ENCODE measurements at regions not wholly inside any gene's neighbourhood (a gene's known extent, or its start where the extent isn't known, plus 50 kb on each side); places are given as distances from the start of the nearest gene placed in this dataset.

DNA sequence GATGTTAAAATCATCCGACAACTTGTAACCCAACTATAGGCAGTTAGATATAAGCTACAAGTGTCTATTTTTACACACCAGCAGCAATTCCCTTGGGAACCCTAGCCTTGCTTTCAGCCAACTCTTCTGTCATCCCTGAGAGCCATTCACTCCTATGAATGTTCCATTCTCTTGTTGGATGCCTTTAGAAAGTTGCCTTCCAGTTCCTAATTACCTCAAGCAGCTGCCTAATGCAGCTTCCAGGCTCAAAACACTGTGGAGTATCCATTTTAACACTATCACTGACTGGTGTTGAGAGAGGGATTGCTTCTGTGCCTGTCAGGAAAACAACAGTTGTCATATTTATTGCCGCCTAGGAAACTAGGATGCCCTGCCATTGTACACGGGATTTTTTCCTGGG is 402.0 kb upstream of the ACVR2A start:
- BruUV-seq (replicated peaks): no TSS peak

DNA sequence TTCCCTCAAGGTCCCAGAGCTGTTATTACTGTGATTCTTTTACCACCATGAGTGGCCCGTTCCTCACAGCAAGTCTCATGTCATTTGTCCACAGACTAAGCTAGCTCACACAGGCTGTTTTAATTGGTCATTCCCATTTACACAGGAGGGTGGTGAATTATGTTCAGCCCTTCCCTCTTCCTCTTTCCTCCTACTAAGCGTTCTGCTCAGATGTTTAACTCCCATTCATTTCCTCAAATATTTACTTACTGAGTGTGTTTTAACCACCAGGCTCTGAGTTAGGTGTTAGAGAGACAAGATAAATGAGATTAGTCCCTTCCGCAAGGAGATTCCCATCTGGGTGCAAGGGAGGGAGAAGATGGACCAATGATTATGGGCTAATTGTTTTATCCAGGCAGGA is 403.6 kb upstream of the ACVR2A start:
- no TSS peak for BruUV-seq (replicated peaks)

More for the DNA sequence above, 402.0 kb upstream of the ACVR2A start:
- DNase-seq (ENCODE audit: unreplicated experiment): no peak
- Mint-ChIP-seq H3K27ac (ENCODE audit: low read depth, unreplicated experiment) (no peak overlapping the region), H3K9me3 (ENCODE audit: unreplicated experiment) (no peaks in the 10 kb centered on the region), H3K27me3 (ENCODE audit: insufficient read depth, unreplicated experiment) (no peaks in the 10 kb centered on the region), H3K4me3 (ENCODE audit: unreplicated experiment) (no peak overlapping the region), H3K36me3 (ENCODE audit: insufficient read depth, unreplicated experiment) (no peaks in the 10 kb centered on the region), H3K4me1 (ENCODE audit: insufficient read depth, unreplicated experiment) (no peaks in the 10 kb centered on the region)
- POLR2A ChIA-PET: interaction anchor here (0.7 kb wide), 1 partner anchor 17 kb away, joined by 3 read pairs; no protein-coding TSS in a partner anchor
- intact Hi-C loops (cut with micrococcal nuclease): no loop called here
- TF ChIP-seq, protein P1, sequence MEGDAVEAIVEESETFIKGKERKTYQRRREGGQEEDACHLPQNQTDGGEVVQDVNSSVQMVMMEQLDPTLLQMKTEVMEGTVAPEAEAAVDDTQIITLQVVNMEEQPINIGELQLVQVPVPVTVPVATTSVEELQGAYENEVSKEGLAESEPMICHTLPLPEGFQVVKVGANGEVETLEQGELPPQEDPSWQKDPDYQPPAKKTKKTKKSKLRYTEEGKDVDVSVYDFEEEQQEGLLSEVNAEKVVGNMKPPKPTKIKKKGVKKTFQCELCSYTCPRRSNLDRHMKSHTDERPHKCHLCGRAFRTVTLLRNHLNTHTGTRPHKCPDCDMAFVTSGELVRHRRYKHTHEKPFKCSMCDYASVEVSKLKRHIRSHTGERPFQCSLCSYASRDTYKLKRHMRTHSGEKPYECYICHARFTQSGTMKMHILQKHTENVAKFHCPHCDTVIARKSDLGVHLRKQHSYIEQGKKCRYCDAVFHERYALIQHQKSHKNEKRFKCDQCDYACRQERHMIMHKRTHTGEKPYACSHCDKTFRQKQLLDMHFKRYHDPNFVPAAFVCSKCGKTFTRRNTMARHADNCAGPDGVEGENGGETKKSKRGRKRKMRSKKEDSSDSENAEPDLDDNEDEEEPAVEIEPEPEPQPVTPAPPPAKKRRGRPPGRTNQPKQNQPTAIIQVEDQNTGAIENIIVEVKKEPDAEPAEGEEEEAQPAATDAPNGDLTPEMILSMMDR (IDR thresholded peaks at IDR 0.05; ENCODE audit: unreplicated experiment): no peak
- CTCF ChIA-PET: no interaction called here

DNA sequence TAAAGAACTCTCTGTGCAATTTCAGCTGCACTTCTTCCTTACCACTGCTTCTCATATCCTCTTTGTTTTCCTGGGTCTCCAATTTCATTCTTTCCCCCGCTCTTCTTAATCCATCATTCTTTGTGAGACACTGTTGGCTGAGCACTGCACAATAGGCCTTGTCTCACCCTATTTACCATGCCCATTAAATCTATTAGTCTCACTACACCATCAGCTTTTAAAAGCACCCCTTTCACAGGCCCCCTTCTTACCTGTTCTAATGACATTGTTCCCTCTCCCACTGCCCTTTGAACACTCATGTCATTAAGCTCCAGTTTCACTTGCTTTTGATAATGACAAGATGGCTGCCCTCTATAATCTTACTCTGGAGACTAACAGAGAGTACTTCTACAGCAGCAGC is 404.1 kb upstream of the ACVR2A start:
- intact Hi-C loops (cut with micrococcal nuclease): no loop called here
- no peak overlapping the region for H3K27ac Mint-ChIP-seq (ENCODE audit: low read depth, unreplicated experiment)
- POLR2A ChIA-PET: no interaction called here
- H3K9me3 Mint-ChIP-seq (ENCODE audit: unreplicated experiment): no peaks in the 10 kb centered on the region
- H3K4me1 Mint-ChIP-seq (ENCODE audit: insufficient read depth, unreplicated experiment): no peaks in the 10 kb centered on the region
- H3K4me3 Mint-ChIP-seq (ENCODE audit: unreplicated experiment): no peak overlapping the region
- no peak for DNase-seq (ENCODE audit: unreplicated experiment)
- CTCF ChIA-PET: no interaction called here
- no peaks in the 10 kb centered on the region for H3K36me3 Mint-ChIP-seq (ENCODE audit: insufficient read depth, unreplicated experiment)
- H3K27me3 Mint-ChIP-seq (ENCODE audit: insufficient read depth, unreplicated experiment): no peaks in the 10 kb centered on the region
- TF ChIP-seq, protein P1 (IDR thresholded peaks at IDR 0.05; ENCODE audit: unreplicated experiment): no peak
- BruUV-seq (replicated peaks): no TSS peak

More for the DNA sequence above, 403.6 kb upstream of the ACVR2A start:
- intact Hi-C loops (cut with micrococcal nuclease): no loop called here
- Mint-ChIP-seq H3K4me1 (ENCODE audit: insufficient read depth, unreplicated experiment) (no peaks in the 10 kb centered on the region), H3K9me3 (ENCODE audit: unreplicated experiment) (no peaks in the 10 kb centered on the region), H3K27me3 (ENCODE audit: insufficient read depth, unreplicated experiment) (no peaks in the 10 kb centered on the region), H3K27ac (ENCODE audit: low read depth, unreplicated experiment) (no peak overlapping the region), H3K36me3 (ENCODE audit: insufficient read depth, unreplicated experiment) (no peaks in the 10 kb centered on the region), H3K4me3 (ENCODE audit: unreplicated experiment) (no peak overlapping the region)
- CTCF ChIA-PET: interaction anchor here (0.6 kb wide), 1 partner anchor 85 kb away, joined by 3 read pairs; no protein-coding TSS in a partner anchor
- TF ChIP-seq, protein P1 (IDR thresholded peaks at IDR 0.05; ENCODE audit: unreplicated experiment): no peak
- POLR2A ChIA-PET: no interaction called here
- no peak for DNase-seq (ENCODE audit: unreplicated experiment)

DNA sequence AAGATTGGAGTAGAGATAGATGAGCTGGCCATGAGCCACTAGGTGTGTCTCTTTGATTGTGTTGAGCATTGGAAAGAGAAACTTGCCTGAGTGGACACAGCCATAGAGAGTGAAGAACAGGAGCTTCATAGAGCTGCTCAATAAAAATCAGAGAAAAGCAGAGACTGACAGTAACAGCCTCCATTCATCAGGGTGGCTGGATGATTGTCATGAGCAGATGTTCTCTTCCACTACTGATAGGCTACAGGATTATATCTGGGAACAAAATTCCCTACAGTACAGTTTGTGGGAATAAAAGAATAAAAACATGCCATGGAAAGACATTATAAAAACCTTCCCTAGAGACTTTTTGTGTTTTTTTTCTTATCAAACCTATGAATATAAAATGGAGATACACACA is 404.8 kb upstream of the ACVR2A start:
- intact Hi-C loops (cut with micrococcal nuclease): no loop called here
- CTCF ChIA-PET: no interaction called here
- DNase-seq (ENCODE audit: unreplicated experiment): no peak
- no peaks in the 10 kb centered on the region for H3K27me3 Mint-ChIP-seq (ENCODE audit: insufficient read depth, unreplicated experiment)
- no peaks in the 10 kb centered on the region for H3K4me1 Mint-ChIP-seq (ENCODE audit: insufficient read depth, unreplicated experiment)
- no peaks in the 10 kb centered on the region for H3K9me3 Mint-ChIP-seq (ENCODE audit: unreplicated experiment)
- no TSS peak for BruUV-seq (replicated peaks)
- POLR2A ChIA-PET: no interaction called here
- no peak overlapping the region for H3K27ac Mint-ChIP-seq (ENCODE audit: low read depth, unreplicated experiment)
- TF ChIP-seq, protein P1 (IDR thresholded peaks at IDR 0.05; ENCODE audit: unreplicated experiment): no peak
- H3K4me3 Mint-ChIP-seq (ENCODE audit: unreplicated experiment): no peak overlapping the region
- H3K36me3 Mint-ChIP-seq (ENCODE audit: insufficient read depth, unreplicated experiment): no peaks in the 10 kb centered on the region

All from MCF 10A (cell line).